ENCODE measurements at regions not wholly inside any gene's neighbourhood (a gene's known extent, or its start where the extent isn't known, plus 50 kb on each side); places are given as distances from the start of the nearest gene placed in this dataset.

DNA sequence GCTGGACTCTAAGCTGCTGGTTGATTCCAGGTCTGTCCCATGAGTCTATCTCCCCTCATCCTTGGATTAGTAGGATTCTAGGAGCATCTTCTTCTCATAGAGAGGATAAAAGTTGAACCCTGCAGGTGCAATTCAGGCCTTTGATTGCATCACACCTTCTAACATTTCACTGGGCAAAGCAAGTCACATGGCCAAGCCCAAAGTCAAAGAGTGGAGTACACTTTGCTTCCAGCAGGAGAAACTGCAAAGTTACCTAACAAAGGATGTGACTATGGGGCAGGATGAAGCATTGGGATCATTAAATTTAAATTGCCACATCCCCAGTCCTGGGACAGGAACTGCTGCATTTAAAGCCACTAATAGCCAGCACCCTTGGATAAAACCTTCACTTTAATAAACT lies 51.0 kb upstream of the EGFLAM start:
- no peaks in the 10 kb centered on the region for H3K9me3 Mint-ChIP-seq
- H3K36me3 Mint-ChIP-seq (ENCODE audit: insufficient read depth in 2 of 2) = no peaks in the 10 kb centered on the region
- H3K27me3 Mint-ChIP-seq (ENCODE audit: low read depth) = peaks cover 23% of the 10 kb centered on the region
- H3K4me1 Mint-ChIP-seq (ENCODE audit: low read depth) = no peaks in the 10 kb centered on the region
- DNase-seq = no peak
- H3K27ac Mint-ChIP-seq = no peak overlapping the region
- no peak overlapping the region for H3K4me3 Mint-ChIP-seq
- no peak for ATAC-seq (replicated peaks in 1 of 2)

DNA sequence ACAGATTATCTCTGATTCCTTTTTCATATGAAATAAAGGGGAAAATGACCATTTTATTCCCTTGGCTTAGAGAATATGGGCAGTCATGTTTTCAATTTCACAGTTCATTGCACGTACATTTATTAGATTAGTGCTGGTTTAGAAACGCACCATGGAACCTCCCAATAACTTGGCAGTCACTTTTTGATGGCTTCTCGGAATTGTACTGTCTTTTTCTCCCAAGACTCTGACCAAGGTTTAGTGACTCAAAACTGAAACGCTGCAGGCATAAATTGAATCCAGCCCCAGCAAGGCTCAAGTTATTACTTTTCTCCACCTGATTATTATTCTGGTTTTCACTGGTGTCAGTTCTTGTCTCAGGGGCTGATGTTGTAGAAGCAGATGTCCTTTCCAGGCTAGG lies 55.6 kb upstream of the EGFLAM start:
- peaks cover 16% of the 10 kb centered on the region for H3K27me3 Mint-ChIP-seq (ENCODE audit: low read depth)
- DNase-seq (no peak), ATAC-seq (replicated peaks in 1 of 2) (no peak)
- no peaks in the 10 kb centered on the region for H3K36me3 Mint-ChIP-seq (ENCODE audit: insufficient read depth in 2 of 2)
- H3K27ac Mint-ChIP-seq = no peak overlapping the region
- H3K9me3 Mint-ChIP-seq = no peaks in the 10 kb centered on the region
- H3K4me1 Mint-ChIP-seq (ENCODE audit: low read depth) = no peaks in the 10 kb centered on the region
- H3K4me3 Mint-ChIP-seq = no peak overlapping the region

- Mint-ChIP-seq H3K4me1 (ENCODE audit: low read depth) (no peaks in the 10 kb centered on the region), H3K9me3 (no peaks in the 10 kb centered on the region), H3K4me3 (no peak overlapping the region), H3K27me3 (ENCODE audit: low read depth) (peaks cover 7% of the 10 kb centered on the region), H3K36me3 (ENCODE audit: insufficient read depth in 2 of 2) (no peaks in the 10 kb centered on the region), H3K27ac (no peak overlapping the region)
- ATAC-seq (replicated peaks in 1 of 2) = no peak
- DNase-seq = no peak
Measured at GRCh38 chr5:38200872-38201557, 57.3 kb upstream of the EGFLAM start.

GRCh38 chr5:38197118-38197517 lies 61.2 kb upstream of the EGFLAM start:
- ATAC-seq (replicated peaks in 1 of 2) = no peak
- H3K27ac Mint-ChIP-seq = no peak overlapping the region
- H3K4me1 Mint-ChIP-seq (ENCODE audit: low read depth) = no peaks in the 10 kb centered on the region
- H3K9me3 Mint-ChIP-seq = no peaks in the 10 kb centered on the region
- peaks cover 30% of the 10 kb centered on the region for H3K27me3 Mint-ChIP-seq (ENCODE audit: low read depth)
- DNase-seq = no peak
- no peak overlapping the region for H3K4me3 Mint-ChIP-seq
- no peaks in the 10 kb centered on the region for H3K36me3 Mint-ChIP-seq (ENCODE audit: insufficient read depth in 2 of 2)

GRCh38 chr5:38193015-38193581 lies 65.3 kb upstream of the EGFLAM start:
- peak; percentile 55 to 66 for DNase-seq
- no peaks in the 10 kb centered on the region for H3K9me3 Mint-ChIP-seq
- no peak overlapping the region for H3K4me3 Mint-ChIP-seq
- no peaks in the 10 kb centered on the region for H3K4me1 Mint-ChIP-seq (ENCODE audit: low read depth)
- peak; percentile 51 to 56 for ATAC-seq (replicated peaks in 1 of 2)
- no peaks in the 10 kb centered on the region for H3K36me3 Mint-ChIP-seq (ENCODE audit: insufficient read depth in 2 of 2)
- H3K27me3 Mint-ChIP-seq (ENCODE audit: low read depth) = peaks cover 30% of the 10 kb centered on the region
- H3K27ac Mint-ChIP-seq = no peak overlapping the region

GRCh38 chr5:38191693-38192092 lies 66.7 kb upstream of the EGFLAM start:
- DNase-seq = no peak
- Mint-ChIP-seq H3K4me1 (ENCODE audit: low read depth) (no peaks in the 10 kb centered on the region), H3K36me3 (ENCODE audit: insufficient read depth in 2 of 2) (no peaks in the 10 kb centered on the region), H3K9me3 (no peaks in the 10 kb centered on the region), H3K4me3 (no peak overlapping the region), H3K27ac (no peak overlapping the region), H3K27me3 (ENCODE audit: low read depth) (peaks cover 30% of the 10 kb centered on the region)
- ATAC-seq (replicated peaks in 1 of 2) = no peak

GRCh38 chr5:38190111-38190510 lies 68.2 kb upstream of the EGFLAM start:
- Mint-ChIP-seq H3K27me3 (ENCODE audit: low read depth) (peaks cover 23% of the 10 kb centered on the region), H3K27ac (no peak overlapping the region)

GRCh38 chr5:38189081-38189504 lies 69.3 kb upstream of the EGFLAM start:
- H3K4me1 Mint-ChIP-seq (ENCODE audit: low read depth) = no peaks in the 10 kb centered on the region
- no peak overlapping the region for H3K27ac Mint-ChIP-seq
- H3K4me3 Mint-ChIP-seq = no peak overlapping the region
- no peak for DNase-seq
- H3K36me3 Mint-ChIP-seq (ENCODE audit: insufficient read depth in 2 of 2) = no peaks in the 10 kb centered on the region
- peaks cover 25% of the 10 kb centered on the region for H3K27me3 Mint-ChIP-seq (ENCODE audit: low read depth)
- no peak for ATAC-seq (replicated peaks in 1 of 2)
- H3K9me3 Mint-ChIP-seq = no peaks in the 10 kb centered on the region

More at GRCh38 chr5:38190111-38190510, 68.2 kb upstream of the EGFLAM start:
- no peaks in the 10 kb centered on the region for H3K36me3 Mint-ChIP-seq (ENCODE audit: insufficient read depth in 2 of 2)
- no peaks in the 10 kb centered on the region for H3K9me3 Mint-ChIP-seq
- DNase-seq = no peak
- H3K4me3 Mint-ChIP-seq = no peak overlapping the region
- no peaks in the 10 kb centered on the region for H3K4me1 Mint-ChIP-seq (ENCODE audit: low read depth)
- ATAC-seq (replicated peaks in 1 of 2) = no peak

DNA sequence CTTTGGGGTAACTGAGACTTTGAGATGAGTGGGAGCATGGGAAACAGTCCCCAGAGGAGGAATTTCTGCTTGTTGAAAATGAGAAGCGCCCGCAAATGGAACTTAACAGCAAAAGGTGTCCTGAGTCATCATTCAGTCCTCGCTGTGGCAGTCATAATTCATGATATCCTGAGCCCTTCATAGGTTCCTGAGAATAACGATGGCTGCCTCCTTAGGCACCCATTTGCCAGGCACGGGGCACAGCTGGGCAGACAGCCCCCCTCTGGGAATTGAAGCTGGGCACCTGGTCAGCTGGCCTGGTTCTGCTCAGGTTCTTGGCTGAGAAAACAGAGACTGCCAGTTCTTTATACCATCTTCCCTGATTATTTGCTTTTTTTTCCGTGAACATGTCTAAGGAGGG lies 69.8 kb upstream of the EGFLAM start:
- Mint-ChIP-seq H3K4me1 (ENCODE audit: low read depth) (no peaks in the 10 kb centered on the region), H3K27ac (no peak overlapping the region), H3K9me3 (no peaks in the 10 kb centered on the region), H3K27me3 (ENCODE audit: low read depth) (peaks cover 25% of the 10 kb centered on the region), H3K4me3 (no peak overlapping the region), H3K36me3 (ENCODE audit: insufficient read depth in 2 of 2) (no peaks in the 10 kb centered on the region)
- DNase-seq (no peak), ATAC-seq (replicated peaks in 1 of 2) (no peak)

DNA sequence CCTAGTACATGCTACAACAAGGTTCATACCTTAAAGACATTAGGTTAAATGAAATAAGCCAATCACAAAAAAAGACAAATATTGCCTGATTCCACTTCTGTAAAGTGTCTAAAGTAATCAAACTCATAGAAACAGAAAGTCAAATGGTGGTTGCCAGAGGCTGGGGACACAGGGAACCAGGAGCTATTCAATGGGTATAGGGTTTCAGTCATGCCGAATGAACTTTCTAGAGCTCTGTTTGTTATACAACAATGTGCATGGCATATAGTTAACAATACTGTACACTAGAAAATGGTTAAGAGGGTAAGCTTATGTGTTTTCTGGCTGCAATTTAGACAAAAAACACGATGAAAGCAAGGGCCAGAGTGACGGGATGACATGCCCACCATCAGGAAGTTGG lies 70.8 kb upstream of the EGFLAM start:
- H3K4me1 Mint-ChIP-seq (ENCODE audit: low read depth) = no peaks in the 10 kb centered on the region
- peaks cover 18% of the 10 kb centered on the region for H3K27me3 Mint-ChIP-seq (ENCODE audit: low read depth)
- no peak overlapping the region for H3K4me3 Mint-ChIP-seq
- H3K9me3 Mint-ChIP-seq = no peaks in the 10 kb centered on the region
- ATAC-seq (replicated peaks in 1 of 2) (no peak), DNase-seq (no peak)
- no peak overlapping the region for H3K27ac Mint-ChIP-seq
- H3K36me3 Mint-ChIP-seq (ENCODE audit: insufficient read depth in 2 of 2) = no peaks in the 10 kb centered on the region

GRCh38 chr5:38184627-38185026 lies 73.7 kb upstream of the EGFLAM start:
- Mint-ChIP-seq H3K36me3 (ENCODE audit: insufficient read depth in 2 of 2) (no peaks in the 10 kb centered on the region), H3K4me3 (no peak overlapping the region), H3K9me3 (no peaks in the 10 kb centered on the region), H3K27me3 (ENCODE audit: low read depth) (peaks cover 18% of the 10 kb centered on the region), H3K27ac (no peak overlapping the region), H3K4me1 (ENCODE audit: low read depth) (no peaks in the 10 kb centered on the region)
- no peak for ATAC-seq (replicated peaks in 1 of 2)
- no peak for DNase-seq

DNA sequence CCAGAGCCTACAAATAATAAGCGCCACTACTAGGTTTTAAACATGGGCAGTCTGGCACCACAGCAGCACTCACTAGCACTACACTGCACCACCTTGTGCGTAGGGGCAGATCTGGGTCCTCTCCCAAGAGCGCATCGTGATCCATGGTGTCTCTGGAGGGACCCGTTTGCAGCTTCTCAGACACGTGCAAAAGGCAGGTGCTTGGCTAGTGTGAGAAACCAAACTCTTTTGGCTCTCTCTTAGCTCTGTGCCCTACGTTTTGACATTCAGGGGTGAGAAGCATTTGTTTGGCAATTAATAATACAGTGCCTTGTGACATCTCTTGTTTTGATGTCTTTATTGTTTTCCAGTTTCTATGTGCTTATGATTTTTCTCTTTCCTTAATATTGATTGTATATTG lies 75.4 kb upstream of the EGFLAM start:
- no peak for ATAC-seq (replicated peaks in 1 of 2)
- H3K27ac Mint-ChIP-seq = no peak overlapping the region

GRCh38 chr5:38168029-38168428 lies 90.3 kb upstream of the EGFLAM start:
- H3K4me1 Mint-ChIP-seq (ENCODE audit: low read depth) = no peaks in the 10 kb centered on the region
- no peaks in the 10 kb centered on the region for H3K36me3 Mint-ChIP-seq (ENCODE audit: insufficient read depth in 2 of 2)
- ATAC-seq (replicated peaks in 1 of 2) (no peak), DNase-seq (no peak)
- peaks cover 0 to 2% of the 10 kb centered on the region in 2 donors for H3K9me3 Mint-ChIP-seq
- no peak overlapping the region for H3K27ac Mint-ChIP-seq
- H3K4me3 Mint-ChIP-seq = no peak overlapping the region
- no peaks in the 10 kb centered on the region for H3K27me3 Mint-ChIP-seq (ENCODE audit: low read depth)

More for the DNA sequence above, 75.4 kb upstream of the EGFLAM start:
- no peaks in the 10 kb centered on the region for H3K36me3 Mint-ChIP-seq (ENCODE audit: insufficient read depth in 2 of 2)
- DNase-seq = no peak
- H3K4me1 Mint-ChIP-seq (ENCODE audit: low read depth) = no peaks in the 10 kb centered on the region
- no peaks in the 10 kb centered on the region for H3K9me3 Mint-ChIP-seq
- H3K4me3 Mint-ChIP-seq = no peak overlapping the region
- H3K27me3 Mint-ChIP-seq (ENCODE audit: low read depth) = peaks cover 18% of the 10 kb centered on the region

DNA sequence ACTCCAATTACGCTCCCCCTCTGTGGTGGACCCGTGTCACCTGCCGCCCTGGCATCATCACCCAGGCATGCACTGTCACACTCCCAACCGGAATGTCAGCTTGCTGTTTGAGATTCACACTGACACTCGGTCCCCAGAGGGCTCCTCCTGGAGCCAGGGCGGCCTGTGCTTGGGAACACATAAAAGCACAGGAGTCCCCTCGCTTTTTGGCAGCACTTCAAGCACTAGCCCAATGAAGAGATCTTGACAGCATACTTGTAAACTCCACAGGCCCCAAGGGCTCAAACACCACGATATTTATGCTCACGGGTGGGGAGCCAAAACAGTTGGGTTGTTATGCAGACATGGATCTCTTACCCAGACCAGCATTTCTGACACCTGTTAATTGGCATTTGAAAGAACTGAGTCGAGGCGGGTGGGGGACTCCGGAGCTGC lies 90.8 kb upstream of the EGFLAM start:
- ATAC-seq (replicated peaks in 1 of 2) (no peak), DNase-seq (no peak)
- Mint-ChIP-seq H3K36me3 (ENCODE audit: insufficient read depth in 2 of 2) (no peaks in the 10 kb centered on the region), H3K27me3 (ENCODE audit: low read depth) (no peaks in the 10 kb centered on the region), H3K4me1 (ENCODE audit: low read depth) (no peaks in the 10 kb centered on the region), H3K9me3 (peaks cover 0 to 2% of the 10 kb centered on the region in 2 donors), H3K4me3 (no peak overlapping the region), H3K27ac (no peak overlapping the region)
